HG03457 (cell line): ENCODE measurements at regions not wholly inside any gene's neighbourhood (a gene's known extent, or its start where the extent isn't known, plus 50 kb on each side); places are given as distances from the start of the nearest gene placed in this dataset.
"Not testable (repeated sequence)": the region's sequence is repeated elsewhere in the genome, so short reads cannot be mapped to it uniquely, and the experiment has no call there.

Source experiments
- ATAC-seq: cut with Tn5 transposase; IDR thresholded peaks from one replicate; pipeline ENCODE4 v1.9.1; 2021; ENCODE audit warnings: moderate number of reproducible peaks; ENCODE audit not compliant: unreplicated experiment

GRCh38 chr1:173257805-173258204 is 50.7 kb upstream of the TNFSF4 start:
- no peak for ATAC-seq

- no peak for ATAC-seq
Measured at GRCh38 chr1:173258479-173259264, 51.5 kb upstream of the TNFSF4 start.

- not testable (repeated sequence) for ATAC-seq
Measured at GRCh38 chr1:173260329-173260728, 53.2 kb upstream of the TNFSF4 start.

GRCh38 chr1:173266841-173267240 is 59.7 kb upstream of the TNFSF4 start:
- no peak for ATAC-seq

- no peak for ATAC-seq
Measured at GRCh38 chr1:173267453-173267945, 60.4 kb upstream of the TNFSF4 start.

- no peak for ATAC-seq
Measured at GRCh38 chr1:173268261-173268660, 61.1 kb upstream of the TNFSF4 start.

- ATAC-seq: no peak
Measured at GRCh38 chr1:173268786-173269277, 61.7 kb upstream of the TNFSF4 start.

GRCh38 chr1:173269490-173270230 is 62.5 kb upstream of the TNFSF4 start:
- no peak for ATAC-seq

GRCh38 chr1:173270243-173270642 is 63.1 kb upstream of the TNFSF4 start:
- no peak for ATAC-seq

GRCh38 chr1:173271021-173271420 is 63.9 kb upstream of the TNFSF4 start:
- not testable (repeated sequence) for ATAC-seq

GRCh38 chr1:173275496-173275895 is 68.4 kb upstream of the TNFSF4 start:
- no peak for ATAC-seq

- ATAC-seq: peak; percentile 78
Measured at GRCh38 chr1:173276922-173277800, 70.0 kb upstream of the TNFSF4 start.

- no peak for ATAC-seq
Measured at GRCh38 chr1:173280899-173281660, 73.9 kb upstream of the TNFSF4 start.

- ATAC-seq: no peak
Measured at GRCh38 chr1:173285048-173285447, 77.9 kb upstream of the TNFSF4 start.

- ATAC-seq: no peak
Measured at GRCh38 chr1:173287785-173288184, 80.7 kb upstream of the TNFSF4 start.

- ATAC-seq: no peak
Measured at GRCh38 chr1:173293756-173294155, 86.6 kb upstream of the TNFSF4 start.

GRCh38 chr1:173294843-173295242 is 87.7 kb upstream of the TNFSF4 start:
- no peak for ATAC-seq

GRCh38 chr1:173295391-173295790 is 88.3 kb upstream of the TNFSF4 start:
- no peak for ATAC-seq

GRCh38 chr1:173295995-173296394 is 88.9 kb upstream of the TNFSF4 start:
- ATAC-seq: no peak

GRCh38 chr1:173297798-173298391 is 90.8 kb upstream of the TNFSF4 start:
- ATAC-seq: peak; percentile 93
